GM18517 (cell line): ENCODE measurements at regions not wholly inside any gene's neighbourhood (a gene's known extent, or its start where the extent isn't known, plus 50 kb on each side); places are given as distances from the start of the nearest gene placed in this dataset.
A peak's percentile ranks its signal among the peaks of the same experiment; 100 is the strongest.
"Not testable (repeated sequence)": the region's sequence is repeated elsewhere in the genome, so short reads cannot be mapped to it uniquely, and the experiment has no call there.

Experiments
- ATAC-seq: cut with Tn5 transposase; IDR thresholded peaks from one replicate; pipeline ENCODE4 v1.9.1; 2021; ENCODE audit warnings: mild to moderate bottlenecking, moderate library complexity; ENCODE audit not compliant: unreplicated experiment

DNA sequence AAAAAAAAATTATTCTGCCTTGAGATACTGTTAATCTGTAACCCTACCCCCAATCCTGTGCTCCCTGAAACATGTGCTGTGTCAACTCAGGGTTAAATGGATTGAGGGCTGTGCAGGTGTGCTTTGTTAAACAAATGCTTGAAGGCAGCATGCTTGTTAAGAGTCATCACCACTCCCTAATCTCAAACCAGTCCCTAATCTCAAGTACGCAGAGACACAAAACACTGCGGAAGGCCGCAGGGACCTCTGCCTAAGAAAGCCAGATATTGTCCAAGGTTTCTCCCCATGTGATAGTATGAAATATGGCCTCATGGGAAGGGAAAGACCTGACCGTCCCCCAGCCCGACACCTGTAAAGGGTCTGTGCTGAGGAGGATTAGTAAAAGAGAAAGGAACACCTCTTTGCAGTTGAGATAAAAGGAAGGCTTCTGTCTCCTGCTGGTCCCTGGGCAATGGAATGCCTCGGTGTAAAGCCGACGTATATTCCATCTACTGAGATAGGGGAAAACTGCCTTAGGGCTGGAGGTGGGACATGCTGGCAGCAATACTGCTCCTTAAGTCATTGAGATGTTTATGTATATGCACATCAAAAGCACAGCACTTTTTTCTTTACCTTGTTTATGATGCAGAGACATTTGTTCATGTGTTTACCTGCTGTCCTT, 402.6 kb downstream of the TBC1D32 start:
- ATAC-seq, result not testable (repeated sequence)

DNA sequence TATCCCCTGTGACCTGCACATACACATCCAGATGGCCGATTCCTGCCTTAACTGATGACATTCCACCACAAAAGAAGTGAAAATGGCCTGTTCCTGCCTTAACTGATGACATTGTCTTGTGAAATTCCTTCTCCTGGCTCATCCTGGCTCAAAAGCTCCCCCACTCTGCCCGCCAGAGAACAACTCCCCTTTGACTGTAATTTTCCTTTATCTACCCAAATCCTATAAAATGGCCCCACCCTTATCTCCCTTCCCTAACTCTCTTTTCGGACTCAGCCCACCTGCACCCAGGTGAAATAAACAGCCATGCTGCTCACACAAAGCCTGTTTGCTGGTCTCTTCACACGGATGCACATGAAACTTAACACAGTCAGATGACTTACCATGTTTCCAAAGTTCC, 403.8 kb downstream of the TBC1D32 start:
- not testable (repeated sequence) for ATAC-seq

DNA sequence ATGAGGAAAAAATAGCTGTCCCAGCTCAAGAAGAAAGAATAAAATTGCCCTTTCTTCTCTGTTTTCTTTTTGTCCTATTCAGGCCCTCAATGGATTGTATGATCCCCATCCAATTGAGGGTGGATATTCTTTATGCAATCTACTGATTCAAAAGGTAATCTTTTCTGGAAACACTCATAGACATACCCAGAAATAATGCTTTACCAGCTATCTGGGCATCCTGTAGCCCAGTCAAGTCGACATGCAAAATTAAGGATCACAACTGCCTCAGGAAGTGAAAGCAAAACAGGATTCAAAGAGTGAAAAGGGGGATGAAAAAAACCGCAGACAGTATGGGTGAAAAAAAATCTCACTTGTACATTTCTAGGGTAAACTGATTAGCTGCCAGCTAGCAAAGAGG, 410.1 kb downstream of the TBC1D32 start:
- no peak for ATAC-seq

DNA sequence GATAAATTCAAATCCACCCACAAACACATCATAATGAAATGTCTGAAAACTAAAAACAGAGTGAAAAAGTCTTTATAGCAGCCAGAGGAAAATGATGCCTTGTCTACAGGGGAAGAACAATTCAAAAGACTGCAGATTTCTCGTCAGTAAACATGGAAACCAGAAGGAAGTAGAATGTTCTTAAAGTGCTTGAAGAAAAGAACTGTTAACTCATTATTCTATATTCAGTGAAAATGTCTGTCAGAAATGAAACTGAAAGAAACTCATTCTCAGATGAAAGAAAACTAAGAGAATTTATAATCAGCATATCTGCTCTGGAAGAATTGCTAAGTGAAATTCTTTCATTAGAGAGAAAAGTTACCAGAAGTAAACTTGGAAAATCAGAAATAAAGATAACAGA, 416.1 kb downstream of the TBC1D32 start:
- ATAC-seq, result no peak

DNA sequence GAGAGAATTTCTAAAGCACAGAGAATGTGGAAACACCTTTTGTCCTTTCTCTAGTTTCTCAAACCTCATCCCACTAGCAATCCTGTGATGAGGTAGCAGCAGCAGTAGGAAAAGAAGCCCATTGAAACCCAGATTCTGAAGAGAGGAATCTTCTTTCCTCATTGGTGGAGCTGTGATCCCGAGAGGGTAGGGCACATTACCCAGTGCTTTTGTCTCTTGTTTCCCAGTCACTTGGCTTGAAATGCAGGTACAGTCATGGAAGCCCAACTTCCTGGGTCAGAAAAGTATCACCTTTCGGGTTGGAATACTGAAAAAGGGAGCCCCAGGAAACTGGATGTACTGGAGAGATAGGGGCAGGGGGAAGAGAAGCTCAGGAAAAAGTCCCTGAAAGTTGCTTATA, 417.4 kb downstream of the TBC1D32 start:
- no peak for ATAC-seq

DNA sequence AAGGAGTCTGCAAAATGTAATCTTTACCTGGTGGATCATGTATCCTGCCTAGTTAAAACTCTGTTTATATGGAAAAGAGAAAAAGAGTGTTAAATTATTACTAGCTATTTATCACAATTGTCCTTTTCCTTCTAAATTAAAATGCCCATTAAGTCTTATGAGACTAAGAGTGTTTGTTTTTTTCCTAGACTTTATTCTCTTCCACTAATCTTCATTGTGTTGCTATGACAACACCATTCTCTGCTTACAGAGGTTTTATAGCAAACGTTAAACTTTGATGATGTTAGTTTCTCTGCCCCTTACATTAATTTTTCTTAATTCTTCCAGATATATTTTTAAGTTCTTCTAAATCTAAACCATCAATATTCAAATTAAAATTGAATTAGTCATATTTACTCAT, 420.8 kb downstream of the TBC1D32 start:
- no peak for ATAC-seq

DNA sequence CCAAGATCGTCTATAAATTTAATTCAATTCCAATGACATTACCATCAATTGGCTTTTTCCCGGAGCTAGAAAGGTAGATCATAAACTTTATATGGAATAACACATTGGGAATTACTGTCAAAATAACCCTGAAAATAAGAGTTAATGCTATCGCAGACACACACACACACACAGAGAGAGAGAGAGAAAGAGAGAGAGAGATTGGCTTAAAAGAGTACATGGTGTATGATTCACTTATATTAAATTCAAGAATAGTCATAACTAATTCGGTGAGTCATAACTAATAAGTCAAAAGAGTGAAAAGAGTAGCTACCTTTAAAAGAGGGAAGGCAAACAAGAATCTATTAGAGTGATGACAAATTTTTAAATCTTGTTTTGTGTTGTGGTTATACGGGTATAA, 425.5 kb downstream of the TBC1D32 start:
- ATAC-seq, result no peak

DNA sequence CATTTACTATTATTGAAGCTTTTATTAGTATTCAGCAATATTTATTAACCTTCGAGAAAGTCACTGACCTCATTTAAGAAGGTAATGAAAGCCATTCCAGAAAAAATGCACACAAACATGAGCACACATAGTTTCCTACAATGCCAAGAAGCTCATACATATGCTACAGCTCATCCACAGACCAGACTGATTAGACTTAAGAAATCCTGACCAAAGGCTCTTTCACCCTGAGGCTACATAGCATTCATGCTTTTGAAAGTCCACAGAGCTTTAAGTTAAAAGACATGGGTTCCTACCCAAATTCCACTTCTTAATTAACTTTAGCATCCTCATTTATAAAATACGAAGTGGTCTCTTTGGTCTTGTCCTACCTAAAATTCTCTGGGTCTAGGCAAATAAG, 430.4 kb downstream of the TBC1D32 start:
- no peak for ATAC-seq

DNA sequence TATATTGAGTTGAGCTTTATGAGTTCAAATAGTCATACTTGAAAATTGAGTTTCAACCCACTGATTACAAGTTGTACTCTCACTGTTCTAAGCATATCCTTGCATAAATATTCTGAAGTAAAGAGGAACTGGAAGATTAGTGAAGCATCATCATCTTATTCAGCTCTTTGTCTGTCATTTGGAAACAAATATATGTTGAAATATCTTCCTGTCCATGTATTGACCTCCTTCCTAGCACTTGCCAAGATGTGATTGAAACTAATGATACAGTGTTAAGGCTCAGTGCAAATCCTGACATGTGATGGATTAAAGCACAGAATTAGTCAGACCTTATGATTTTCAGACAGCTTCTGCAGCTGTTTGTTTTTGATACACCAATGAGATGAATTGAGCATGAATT, 434.3 kb downstream of the TBC1D32 start:
- ATAC-seq, result no peak

DNA sequence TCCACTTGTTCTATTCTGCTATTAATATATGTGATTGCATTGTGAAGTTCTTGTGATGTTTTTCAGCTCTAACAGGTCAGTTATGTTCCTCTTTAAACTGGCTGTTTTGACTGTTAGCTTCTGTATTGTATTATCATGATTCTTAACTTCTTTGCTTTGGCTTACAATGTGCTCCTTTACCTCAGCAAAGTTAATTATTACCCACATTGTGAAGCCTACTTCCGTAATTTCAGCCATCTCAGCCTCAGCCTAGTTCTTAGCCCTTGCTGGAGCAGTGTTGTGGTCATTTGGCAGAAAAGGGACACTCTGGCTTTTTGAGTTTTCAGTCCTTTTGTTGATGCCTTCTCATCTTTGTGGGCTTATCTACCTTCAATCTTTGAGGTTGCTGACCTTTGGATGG, 440.2 kb downstream of the TBC1D32 start:
- peak; percentile 87 for ATAC-seq

DNA sequence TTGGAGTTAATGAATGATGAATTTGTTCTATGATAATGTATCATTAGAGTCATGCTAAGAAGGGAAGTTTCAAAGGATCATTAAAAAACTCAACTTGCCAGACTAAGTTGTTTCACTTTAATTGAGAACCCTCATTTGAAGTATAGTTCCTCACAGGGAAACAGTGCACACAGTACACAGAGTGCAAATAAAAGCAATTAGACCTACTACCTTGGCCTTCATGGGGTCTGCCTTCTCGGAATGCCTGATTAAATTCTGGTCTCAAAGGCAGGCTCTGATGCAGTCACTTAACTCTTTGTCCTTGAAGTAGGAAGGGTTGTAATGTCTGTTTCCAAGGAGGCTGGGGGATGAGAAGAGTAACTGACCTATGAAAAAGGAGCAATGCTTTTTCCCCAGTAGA, 457.3 kb downstream of the TBC1D32 start:
- no peak for ATAC-seq

DNA sequence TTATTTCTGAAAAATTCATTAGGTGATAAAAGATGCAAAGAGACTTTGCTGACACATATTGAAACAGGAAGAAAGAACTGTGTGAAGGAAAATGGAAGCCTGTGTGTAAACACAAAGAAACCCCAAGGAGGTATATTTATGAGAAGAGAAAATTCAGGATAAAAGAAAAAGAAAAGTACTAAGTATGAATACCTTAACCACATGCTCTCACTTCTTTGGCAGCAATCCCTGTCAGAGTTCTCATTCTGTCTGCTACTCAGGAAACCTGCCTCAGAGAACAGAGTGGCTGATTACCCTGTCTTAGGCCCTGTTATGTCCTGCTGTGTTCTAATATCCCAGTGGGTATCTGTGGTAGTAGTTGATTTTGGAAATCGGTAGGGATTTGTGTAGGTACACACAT, 457.9 kb downstream of the TBC1D32 start:
- peak; percentile 67 for ATAC-seq

DNA sequence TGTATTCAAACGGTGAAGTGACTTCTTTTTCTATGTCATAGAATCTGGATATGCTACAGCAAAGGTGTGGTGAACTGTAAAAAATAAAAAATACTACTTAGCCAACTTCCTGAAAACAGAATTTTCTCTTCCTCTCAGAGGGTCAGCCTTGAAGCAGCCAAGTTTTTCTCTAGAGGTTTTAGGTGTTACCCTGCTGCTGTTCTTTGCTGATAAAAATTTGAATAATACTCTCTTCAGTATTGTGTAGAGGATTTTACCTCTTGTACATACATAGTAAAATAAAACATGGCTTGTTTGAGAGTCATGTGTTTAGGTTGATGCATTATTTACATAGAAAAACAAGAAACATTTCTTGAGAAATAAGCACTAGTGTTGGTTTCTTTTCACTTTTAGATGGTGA, 458.4 kb downstream of the TBC1D32 start:
- peak; percentile 30 for ATAC-seq

DNA sequence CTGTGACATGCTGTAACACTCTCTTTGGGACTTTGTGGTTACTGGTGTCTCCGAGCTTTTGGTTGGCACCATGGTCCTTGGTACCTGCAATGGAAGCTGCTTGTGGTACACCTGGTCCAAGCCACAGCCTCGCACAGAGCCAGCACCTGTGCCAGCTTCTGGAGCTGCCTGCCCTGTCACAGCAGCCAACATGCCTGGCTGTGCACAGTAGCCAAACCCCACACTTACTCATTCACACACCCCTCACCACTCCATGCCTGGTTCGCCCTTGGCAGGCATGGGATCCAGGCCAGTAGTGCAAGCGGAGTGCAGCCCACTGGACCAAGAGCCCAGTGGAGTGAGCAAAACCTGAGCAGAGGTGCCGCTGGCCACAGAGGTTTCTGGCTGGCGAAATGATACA, 459.9 kb downstream of the TBC1D32 start:
- no peak for ATAC-seq

DNA sequence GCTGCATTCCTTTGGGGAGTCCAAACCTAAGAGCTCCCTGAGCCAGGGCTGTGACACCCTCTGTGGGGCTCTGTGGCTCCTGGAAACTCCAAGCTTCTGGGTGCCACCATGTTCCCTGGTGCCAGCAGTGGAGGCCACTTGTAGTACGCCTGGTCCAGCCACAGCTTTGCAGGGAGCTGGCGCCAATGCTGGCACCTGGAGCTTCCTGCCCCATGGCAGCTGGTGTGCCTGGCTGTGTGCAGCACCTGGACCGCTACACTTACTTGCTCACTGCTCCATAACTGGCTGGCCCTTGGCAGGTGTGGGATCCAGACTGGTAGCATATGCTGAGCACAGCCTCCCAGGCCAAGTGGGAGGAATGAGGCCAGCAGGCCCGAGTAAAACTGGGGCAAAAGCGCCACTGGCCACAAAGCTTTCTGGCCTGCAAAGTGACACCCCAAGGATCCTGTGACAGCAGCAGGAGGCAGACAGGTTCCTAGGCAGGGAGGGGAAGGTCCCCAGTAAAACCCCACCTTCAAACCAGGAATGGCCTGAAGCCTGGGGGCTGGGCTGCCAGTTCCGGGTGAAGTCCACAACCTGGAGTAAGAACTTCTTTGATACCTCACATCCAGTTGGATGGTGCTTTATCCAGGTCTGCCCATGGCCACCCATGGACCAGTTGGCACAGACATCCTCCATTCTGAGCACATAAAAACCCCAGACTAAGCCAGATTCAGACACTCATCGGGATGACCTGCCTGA, 461.0 kb downstream of the TBC1D32 start:
- ATAC-seq, result no peak

DNA sequence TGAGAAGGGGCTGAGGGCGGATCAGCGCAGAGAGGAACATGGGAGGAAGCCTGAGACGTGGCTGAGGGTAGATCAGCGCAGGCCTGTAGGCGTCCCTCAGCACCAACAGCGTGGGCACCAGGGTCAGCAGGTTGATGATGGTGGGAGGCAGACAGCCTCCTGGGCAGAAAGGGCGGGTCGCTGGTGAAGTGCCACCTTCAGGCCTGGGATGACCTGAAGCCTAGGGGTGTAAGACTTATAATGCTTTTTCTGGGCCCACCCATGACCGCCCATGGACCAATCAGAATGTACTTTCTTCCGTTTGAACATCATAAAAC, 462.1 kb downstream of the TBC1D32 start:
- no peak for ATAC-seq

DNA sequence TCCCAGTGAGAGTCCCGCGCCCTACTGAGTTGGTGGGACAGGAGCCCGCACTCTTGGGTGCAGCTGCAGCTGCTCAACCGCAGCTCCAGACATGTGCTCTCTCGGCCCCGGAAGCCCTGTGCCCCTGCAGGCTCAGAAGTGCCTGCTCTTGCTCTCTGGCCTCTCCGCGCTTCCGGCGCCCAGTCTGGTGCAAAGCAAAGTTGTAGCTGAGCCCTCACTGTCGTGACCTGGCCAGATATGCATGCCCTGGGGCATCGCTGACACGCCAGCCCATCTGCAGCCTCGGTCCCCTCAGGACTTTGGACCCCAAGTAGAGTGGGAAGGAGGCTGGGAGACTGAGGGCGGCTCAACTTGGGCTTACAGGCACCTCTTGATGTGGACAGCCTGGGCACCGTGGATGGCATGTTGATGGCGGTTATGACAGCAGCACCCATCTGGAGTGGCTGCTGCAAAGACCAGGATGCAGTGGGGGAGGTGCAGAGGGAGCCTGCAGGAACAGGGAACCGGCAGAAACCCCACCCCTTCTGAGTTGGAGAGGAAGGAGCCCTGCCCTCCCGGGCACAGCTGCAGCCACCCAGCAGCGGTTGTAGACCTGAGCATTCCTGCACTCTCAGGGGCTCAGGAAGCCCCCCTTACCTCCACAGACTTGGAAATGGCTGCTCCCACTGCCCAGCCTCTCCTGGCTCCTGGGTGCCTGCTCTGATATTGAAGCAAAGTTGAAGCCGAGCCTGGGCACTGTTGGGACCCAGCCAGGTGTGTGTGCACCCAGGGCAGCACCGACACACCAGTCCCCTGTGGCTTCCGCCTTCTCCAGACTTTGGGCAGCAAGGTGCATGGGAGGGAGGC, 462.6 kb downstream of the TBC1D32 start:
- no peak for ATAC-seq

DNA sequence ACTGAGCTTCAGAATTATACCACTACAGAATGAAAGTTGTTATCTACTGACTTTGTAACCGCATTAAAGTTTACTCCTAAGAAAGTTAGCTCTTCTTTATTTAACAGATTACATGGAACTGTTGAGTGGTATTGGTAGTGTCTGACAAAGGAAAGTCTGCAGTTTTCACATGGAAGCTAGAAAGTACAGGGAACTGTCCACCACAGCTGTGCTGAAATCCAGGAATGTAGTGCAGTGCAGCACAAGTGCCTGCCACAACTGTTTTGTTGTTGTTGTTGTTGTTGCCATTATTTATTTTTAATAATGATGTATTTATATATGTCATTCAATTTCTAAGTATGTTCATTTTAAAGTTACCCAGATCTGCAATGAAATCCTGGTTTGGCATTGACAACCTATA, 464.9 kb downstream of the TBC1D32 start:
- ATAC-seq, result no peak

DNA sequence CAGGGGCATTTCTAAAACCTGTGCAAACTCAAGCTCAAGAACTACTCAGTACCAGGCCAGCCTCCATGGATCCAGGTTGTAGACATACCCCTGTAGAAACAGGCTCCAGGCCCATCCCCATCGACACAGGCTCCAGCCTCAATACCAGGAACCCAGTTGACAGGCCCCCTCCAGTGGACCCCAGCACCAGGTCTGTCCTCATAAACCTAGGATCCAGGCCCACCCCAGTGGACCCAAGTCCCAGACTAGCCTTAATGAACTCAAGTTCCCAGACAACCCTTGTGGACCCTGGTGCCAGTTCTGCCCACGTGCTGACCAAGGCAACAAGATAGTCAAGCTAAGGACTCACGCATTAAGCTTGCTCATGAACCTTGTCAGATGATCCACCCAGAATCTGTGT, 476.9 kb downstream of the TBC1D32 start:
- ATAC-seq, result no peak

DNA sequence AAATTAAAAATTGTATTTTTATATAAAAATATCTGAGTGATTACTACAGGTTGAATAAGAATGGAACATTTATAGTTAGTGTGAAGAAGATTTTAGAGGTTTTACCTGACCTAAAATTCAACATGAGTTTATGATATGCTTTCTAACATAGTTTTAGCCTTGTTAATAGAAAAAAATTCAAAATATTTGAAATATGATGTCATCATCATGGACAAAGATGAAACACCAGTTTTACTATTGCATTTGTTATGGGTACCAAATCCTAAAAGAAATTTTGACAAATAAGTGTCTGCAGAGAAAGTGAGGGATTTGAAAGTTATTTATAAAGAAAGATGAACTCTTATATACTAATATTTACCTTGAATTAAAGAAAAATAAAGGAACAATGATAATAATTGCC, 479.7 kb downstream of the TBC1D32 start:
- no peak for ATAC-seq

DNA sequence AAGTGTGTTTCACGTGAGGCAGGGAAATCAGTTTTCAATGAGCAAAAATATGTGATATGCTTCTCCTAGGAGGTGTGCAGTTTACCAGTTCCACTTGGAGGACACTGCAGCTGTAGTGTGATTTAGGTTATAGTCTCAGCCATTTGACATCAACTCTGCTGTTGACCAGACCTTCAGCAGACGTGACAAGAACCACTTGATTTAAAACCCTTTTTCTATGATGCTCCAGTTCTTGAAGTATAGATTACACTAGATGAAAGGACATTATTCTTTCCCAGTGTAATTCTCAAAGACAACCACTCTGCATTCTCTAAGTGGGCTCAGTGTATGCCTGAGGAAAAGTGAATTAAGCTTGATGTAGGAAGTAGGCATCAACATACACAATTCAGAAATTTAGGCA, 480.8 kb downstream of the TBC1D32 start:
- ATAC-seq, result no peak

DNA sequence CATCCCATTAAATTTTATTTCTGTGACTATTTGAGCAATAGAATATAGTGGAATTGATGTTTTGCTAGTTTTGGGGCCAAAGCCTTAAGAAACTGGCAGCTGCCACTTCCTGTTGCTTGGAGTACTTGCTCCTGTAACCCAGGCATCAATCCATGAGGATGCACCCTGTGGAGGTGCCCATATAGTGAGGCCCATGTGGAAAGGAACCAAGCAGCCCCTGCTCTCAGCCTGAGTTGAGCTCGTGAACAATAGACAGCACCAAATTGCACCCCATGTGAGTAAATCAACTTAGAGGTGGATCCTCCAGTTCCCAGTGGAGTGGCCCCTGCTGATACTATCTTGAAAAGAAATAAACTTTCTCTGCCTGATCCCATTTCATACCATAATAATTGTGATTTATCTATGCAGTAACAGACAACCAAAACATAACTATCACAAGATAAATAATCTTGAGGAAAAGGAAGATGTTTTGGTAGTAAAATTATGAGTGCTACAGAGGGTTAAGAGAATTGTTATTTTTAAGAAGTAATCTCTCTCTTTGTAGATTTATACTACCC, 481.9 kb downstream of the TBC1D32 start:
- ATAC-seq, result no peak
